Heart left ventricle (tissue), 13 donors: ENCODE measurements at regions not wholly inside any gene's neighbourhood (a gene's known extent, or its start where the extent isn't known, plus 50 kb on each side); places are given as distances from the start of the nearest gene placed in this dataset.

ENCODE experiments used
- CTCF ChIP-seq, 12 donors: fragments of 200-600 bp; sonication (generic) in 4 of 12; IDR thresholded peaks; one replicate each; pipeline versions ENCODE4 v1.5.0 to v1.8.0; 2018 to 2022; ENCODE audit warnings: antibody characterized with exemption in 12 of 12, mild to moderate bottlenecking in 5 of 12
- POLR2A ChIP-seq, 2 donors: fragments of 450-650 bp; IDR thresholded peaks; one replicate each; pipeline ENCODE4 v1.6.1; 2017; ENCODE audit warnings: antibody characterized with exemption in 2 of 2, mild to moderate bottlenecking in 2 of 2, moderate library complexity in 2 of 2
- donor health status: ischemic (EF 13 %, LVEDD 7.1; RV severe dilation, severe dysfunction).
- donor health status: DM: no; HTN: yes; CAD: no.
- donor health status: DM: no; HTN: no; CAD: no.
- donor health status: ischemic (EF 25% LVEDD 6.9; RV normal size, moderate dysfunction).
- donor health status: ischemic (EF 25% LVEDD 5.7; RV mildly dilated, moderate dysfunction).
- donor health status: ischemic (EF 35%, LVEDD 5.7; RV mildly dilated, moderate dysfunction).
- donor health status: nonischemic (EF 11% LVEDD 7.7; RV severe dilation, severe dysfunction).
- donor health status: DM: yes; HTN: yes; CAD: no.
- donor health status: PGD.
- donor health status: ischemic (EF 29% LVEDD 5.4; RV normal size, mild dysfunction).
- donor health status: nonischemic (EF 23%, LVEDD 6.1; RV moderate dilation, normal function).

DNA sequence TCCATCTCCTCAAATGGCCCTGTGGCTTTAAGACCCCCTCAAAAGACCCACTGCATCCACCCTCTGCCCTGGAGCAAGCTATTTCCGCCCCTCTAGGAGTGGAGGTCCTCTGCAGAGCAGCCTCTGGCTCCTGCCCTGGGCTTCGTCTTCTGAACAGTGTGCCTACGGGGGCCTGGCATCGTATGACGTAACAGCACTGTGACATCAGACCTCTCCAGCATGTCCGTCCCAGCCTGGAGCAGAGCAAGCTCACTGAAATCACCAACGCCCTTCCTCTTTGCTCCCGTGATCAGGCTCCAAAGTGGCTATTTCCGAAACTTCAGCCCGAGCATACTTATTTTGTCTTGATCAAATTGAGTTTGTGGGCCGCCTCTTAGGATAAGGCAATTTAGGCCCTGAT is 69.1 kb upstream of the PTCH1 start:
- TF ChIP-seq CTCF (IDR thresholded peaks at IDR 0.05): no peak
- no peak for TF ChIP-seq POLR2A (IDR thresholded peaks at IDR 0.05)
